Testis (tissue), 2 donors: ENCODE measurements at regions not wholly inside any gene's neighbourhood (a gene's known extent, or its start where the extent isn't known, plus 50 kb on each side); places are given as distances from the start of the nearest gene placed in this dataset.

Experiments used
- POLR2A ChIP-seq: fragments of 450-650 bp; IDR thresholded peaks from one replicate; pipeline ENCODE4 v1.6.1; 2017; ENCODE audit warnings: antibody characterized with exemption, mild to moderate bottlenecking, moderate library complexity
- TF ChIP-seq, protein P1 (sequence below), 3 experiments: fragments of 450-650 bp in 2 of 3; fragments of 200-600 bp in 1 of 3; sonication (generic) in 1 of 3; IDR thresholded peaks; one replicate each; pipeline ENCODE4 v1.5.1; 2016 to 2019; ENCODE audit warnings: antibody characterized with exemption in 3 of 3, mild to moderate bottlenecking in 2 of 3, moderate library complexity in 1 of 3

DNA sequence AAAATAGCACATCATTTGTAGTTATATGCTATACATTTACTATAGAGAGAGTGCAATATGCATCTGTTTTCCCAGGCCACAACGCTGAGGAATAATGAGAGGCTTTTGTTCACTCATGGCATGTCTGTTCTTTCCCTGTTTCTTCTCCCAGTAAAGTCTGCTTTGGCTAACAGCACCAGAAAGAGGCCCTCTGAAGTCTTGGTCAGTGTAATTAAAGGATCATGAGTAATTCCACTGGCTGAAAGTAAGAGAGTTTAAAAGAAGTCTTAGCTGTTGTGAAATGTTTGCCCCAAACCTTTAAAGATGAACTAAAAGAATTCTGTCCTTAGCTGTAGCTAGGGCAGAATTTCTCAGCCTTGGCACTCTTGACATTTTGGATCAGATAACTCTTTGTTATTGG is 228.8 kb downstream of the TLE4 start:
- no peak for TF ChIP-seq POLR2A
- TF ChIP-seq, protein P1, sequence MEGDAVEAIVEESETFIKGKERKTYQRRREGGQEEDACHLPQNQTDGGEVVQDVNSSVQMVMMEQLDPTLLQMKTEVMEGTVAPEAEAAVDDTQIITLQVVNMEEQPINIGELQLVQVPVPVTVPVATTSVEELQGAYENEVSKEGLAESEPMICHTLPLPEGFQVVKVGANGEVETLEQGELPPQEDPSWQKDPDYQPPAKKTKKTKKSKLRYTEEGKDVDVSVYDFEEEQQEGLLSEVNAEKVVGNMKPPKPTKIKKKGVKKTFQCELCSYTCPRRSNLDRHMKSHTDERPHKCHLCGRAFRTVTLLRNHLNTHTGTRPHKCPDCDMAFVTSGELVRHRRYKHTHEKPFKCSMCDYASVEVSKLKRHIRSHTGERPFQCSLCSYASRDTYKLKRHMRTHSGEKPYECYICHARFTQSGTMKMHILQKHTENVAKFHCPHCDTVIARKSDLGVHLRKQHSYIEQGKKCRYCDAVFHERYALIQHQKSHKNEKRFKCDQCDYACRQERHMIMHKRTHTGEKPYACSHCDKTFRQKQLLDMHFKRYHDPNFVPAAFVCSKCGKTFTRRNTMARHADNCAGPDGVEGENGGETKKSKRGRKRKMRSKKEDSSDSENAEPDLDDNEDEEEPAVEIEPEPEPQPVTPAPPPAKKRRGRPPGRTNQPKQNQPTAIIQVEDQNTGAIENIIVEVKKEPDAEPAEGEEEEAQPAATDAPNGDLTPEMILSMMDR (IDR thresholded peaks at IDR 0.05): no peak
